H1 (cell line): ENCODE measurements at regions not wholly inside any gene's neighbourhood (a gene's known extent, or its start where the extent isn't known, plus 50 kb on each side); places are given as distances from the start of the nearest gene placed in this dataset.

Source experiments
- CTCF ChIA-PET: fragments of 300-600 bp; sonication (Branson Sonifier 250); formaldehyde crosslinking; loops from one replicate; lab custom pipeline; 2021; ENCODE audit not compliant: partially characterized antibody; lab: Charles Lee
- POLR2A ChIA-PET: fragments of 300-600 bp; sonication (Branson Sonifier 250); formaldehyde crosslinking; loops from one replicate; lab custom pipeline; 2021; ENCODE audit warnings: inconsistent platforms; ENCODE audit not compliant: partially characterized antibody; lab: Charles Lee
- DNase-seq, 2 experiments: peaks; one replicate each; pipeline versions ENCODE4 v3.0.0 to v3.0.0-alpha.2; 2010 to 2022; ENCODE audit warnings: low spot score in 2 of 2, low read depth in 1 of 2, mixed read lengths in 1 of 2
- FAIRE-seq: peaks from 2 replicates; lab custom pipeline; 2011; peaks lifted over from hg19 to GRCh38; lab: Jason Lieb, UNC
- H2AFZ ChIP-seq: 2 replicates; pipeline ENCODE4 v1.8.1; 2012; ENCODE audit warnings: low read length, inconsistent platforms
- H2AK5ac ChIP-seq: 2 replicates; pipeline ENCODE4 v1.6.1; 2013; ENCODE audit warnings: low read depth, low read length
- H2BK120ac ChIP-seq: replicated peaks from 2 replicates; pipeline ENCODE3; 2013; ENCODE audit warnings: low read depth, low read length, inconsistent platforms
- H2BK12ac ChIP-seq: 2 replicates; pipeline ENCODE4 v1.6.1; 2013; ENCODE audit warnings: low read depth, low read length
- H2BK15ac ChIP-seq: 2 replicates; pipeline ENCODE4 v1.6.1; 2013; ENCODE audit warnings: low read length
- H2BK20ac ChIP-seq: 2 replicates; pipeline ENCODE4 v1.6.1; 2013; ENCODE audit warnings: low read length
- H2BK5ac ChIP-seq: 2 replicates; pipeline ENCODE4 v1.6.1; 2013; ENCODE audit warnings: low read depth, low read length
- H3K14ac ChIP-seq: 2 replicates; pipeline ENCODE4 v1.6.1; 2013; ENCODE audit warnings: inconsistent platforms; ENCODE audit not compliant: insufficient read length
- H3K18ac ChIP-seq: 2 replicates; pipeline ENCODE4 v1.6.1; 2013; ENCODE audit warnings: low read length; ENCODE audit errors: extremely low read depth
- H3K23ac ChIP-seq: 2 replicates; pipeline ENCODE4 v1.6.1; 2013; ENCODE audit warnings: inconsistent platforms; ENCODE audit not compliant: insufficient read length
- H3K23me2 ChIP-seq: 2 replicates; pipeline ENCODE4 v1.6.1; 2013; ENCODE audit warnings: low read depth, low read length
- H3K27ac ChIP-seq: 2 replicates; pipeline ENCODE4 v1.6.1; 2011; ENCODE audit warnings: low read depth, low read length, inconsistent platforms
- H3K27me3 ChIP-seq, 4 experiments: replicated peaks in 1 of 4; 1 replicate in 1 of 4; 2 replicates in 3 of 4; pipeline versions ENCODE4 v1.6.1 to v1.8.1; 2011 to 2013; ENCODE audit warnings: low read length in 3 of 4, mild to moderate bottlenecking in 3 of 4, inconsistent platforms in 2 of 4, mixed read lengths in 2 of 4, moderate library complexity in 1 of 4; ENCODE audit not compliant: control insufficient read depth in 3 of 4, insufficient read depth in 3 of 4; ENCODE audit errors: extremely low read depth in 1 of 4
- H3K36me3 ChIP-seq, 4 experiments: 2 replicates each; pipeline versions ENCODE4 v1.6.1 to v1.8.1; 2011 to 2013; ENCODE audit warnings: mild to moderate bottlenecking in 4 of 4, low read length in 3 of 4, moderate library complexity in 2 of 4, control low read depth in 1 of 4, inconsistent platforms in 1 of 4; ENCODE audit not compliant: insufficient read depth in 4 of 4, control insufficient read depth in 2 of 4
- H3K4ac ChIP-seq: replicated peaks from 2 replicates; pipeline ENCODE3; 2013; ENCODE audit warnings: low read length, low read depth, mixed read lengths, inconsistent platforms; ENCODE audit not compliant: insufficient read length
- H3K4me1 ChIP-seq, 4 experiments: replicated peaks in 1 of 4; 1 replicate in 1 of 4; 2 replicates in 3 of 4; pipeline versions ENCODE4 v1.6.1 to v1.8.1; 2011 to 2013; ENCODE audit warnings: low read length in 3 of 4, inconsistent platforms in 2 of 4, mixed read lengths in 1 of 4; ENCODE audit not compliant: insufficient read depth in 4 of 4, control insufficient read depth in 3 of 4
- H3K4me2 ChIP-seq, 2 experiments: 2 replicates each; pipeline versions ENCODE4 v1.6.1 to v1.8.1; 2011 to 2013; ENCODE audit warnings: low read depth in 2 of 2, low read length in 2 of 2, control low read depth in 1 of 2, inconsistent platforms in 1 of 2, mild to moderate bottlenecking in 1 of 2; ENCODE audit not compliant: insufficient read depth in 1 of 2
- H3K4me3 ChIP-seq, 4 experiments: fragments of 200-600, 300-600 bp in 1 of 4; sonication (generic), shearing (Covaris generic), sonication (Bioruptor Twin) in 1 of 4; 2 replicates each; pipeline versions ENCODE4 v1.5.1 to v1.8.1; 2011 to 2016; ENCODE audit warnings: low read length in 4 of 4, low read depth in 3 of 4, control low read depth in 2 of 4, inconsistent platforms in 2 of 4, mild to moderate bottlenecking in 2 of 4, mixed read lengths in 1 of 4, moderate library complexity in 1 of 4; ENCODE audit not compliant: insufficient read depth in 2 of 4; ENCODE audit errors: extremely low read depth in 1 of 4
- H3K56ac ChIP-seq: replicated peaks from 2 replicates; pipeline ENCODE3; 2013; ENCODE audit warnings: low read depth, mild to moderate bottlenecking, mixed read lengths, low read length, inconsistent platforms; ENCODE audit not compliant: insufficient read length
- H3K79me1 ChIP-seq: 2 replicates; pipeline ENCODE4 v1.6.1; 2013; ENCODE audit warnings: low read depth, low read length, control low read depth
- H3K79me2 ChIP-seq, 2 experiments: 2 replicates each; pipeline versions ENCODE4 v1.6.1 to v1.8.1; 2012 to 2013; ENCODE audit warnings: low read length in 2 of 2, mild to moderate bottlenecking in 2 of 2, inconsistent platforms in 1 of 2; ENCODE audit not compliant: insufficient read depth in 2 of 2, control insufficient read depth in 1 of 2
- H3K9ac ChIP-seq, 4 experiments: replicated peaks in 1 of 4; 1 replicate in 1 of 4; 2 replicates in 3 of 4; pipeline versions ENCODE4 v1.6.1 to v1.8.1; 2011 to 2013; ENCODE audit warnings: low read depth in 3 of 4, low read length in 3 of 4, control low read depth in 2 of 4, mild to moderate bottlenecking in 2 of 4, moderate library complexity in 2 of 4, inconsistent platforms in 1 of 4; ENCODE audit errors: extremely low read depth in 1 of 4
- H3K9me3 ChIP-seq, 2 experiments: 2 replicates each; pipeline versions ENCODE4 v1.6.1 to v1.8.1; 2012 to 2013; ENCODE audit warnings: mild to moderate bottlenecking in 2 of 2, moderate library complexity in 2 of 2, control low read depth in 1 of 2, inconsistent platforms in 1 of 2, low read depth in 1 of 2, low read length in 1 of 2, mixed read lengths in 1 of 2; ENCODE audit not compliant: insufficient read depth in 2 of 2
- H4K20me1 ChIP-seq, 2 experiments: replicated peaks in 1 of 2; 2 replicates each; pipeline versions ENCODE3 to v1.8.1; 2011 to 2013; ENCODE audit warnings: inconsistent platforms in 2 of 2, low read length in 2 of 2, mild to moderate bottlenecking in 1 of 2; ENCODE audit not compliant: insufficient read depth in 2 of 2, control insufficient read depth in 1 of 2
- H4K5ac ChIP-seq: 2 replicates; pipeline ENCODE4 v1.6.1; 2013; ENCODE audit warnings: low read length, low read depth, mixed read lengths, inconsistent platforms; ENCODE audit not compliant: insufficient read length
- H4K8ac ChIP-seq: 2 replicates; pipeline ENCODE4 v1.8.0; 2013; ENCODE audit warnings: mild to moderate bottlenecking, moderate library complexity, low read length, inconsistent platforms; ENCODE audit not compliant: insufficient read depth; ENCODE audit errors: extremely low read depth
- H4K91ac ChIP-seq: replicated peaks from 2 replicates; pipeline ENCODE3; 2013; ENCODE audit warnings: low read length, mixed read lengths, inconsistent platforms; ENCODE audit not compliant: insufficient read length
- CBX8 ChIP-seq: fragments of 300-800, 300-1000 bp; sonication (generic); IDR thresholded peaks from 2 replicates; pipeline ENCODE4 v1.7.1; 2016; ENCODE audit warnings: low read depth, low read length, borderline replicate concordance
- CEBPB ChIP-seq: IDR thresholded peaks from 2 replicates; pipeline ENCODE4 v1.6.1; 2012; ENCODE audit warnings: low read depth, low read length
- GABPA ChIP-seq: IDR thresholded peaks from 2 replicates; pipeline ENCODE4 v1.6.1; 2011; ENCODE audit warnings: mild to moderate bottlenecking, low read length, moderate library complexity, borderline replicate concordance; ENCODE audit not compliant: insufficient read depth
- KDM5A ChIP-seq: fragments of 200-600 bp; IDR thresholded peaks from 2 replicates; pipeline ENCODE4 v1.7.1; 2012; ENCODE audit warnings: mild to moderate bottlenecking, low read length, inconsistent platforms, mixed read lengths
- PHF8 ChIP-seq: fragments of 200-600 bp; sonication (generic); conservative IDR thresholded peaks from 2 replicates; pipeline ENCODE4 v1.7.1; 2012; ENCODE audit warnings: low read depth, mild to moderate bottlenecking, inconsistent platforms, low read length, moderate library complexity
- POLR2AphosphoS5 ChIP-seq: IDR thresholded peaks from 2 replicates; pipeline ENCODE4 v1.6.1; 2011; ENCODE audit warnings: low read depth, low read length
- POU5F1 ChIP-seq: IDR thresholded peaks from 2 replicates; pipeline ENCODE4 v1.6.1; 2011; ENCODE audit warnings: low read depth, mild to moderate bottlenecking, low read length, moderate library complexity
- SIN3A ChIP-seq, 2 experiments: IDR thresholded peaks in 1 of 2; conservative IDR thresholded peaks in 1 of 2; 2 replicates each; pipeline ENCODE4 v1.6.1; 2011 to 2012; ENCODE audit warnings: low read length in 2 of 2, improper control_type of control experiment in 1 of 2, low read depth in 1 of 2, mild to moderate bottlenecking in 1 of 2
- SIRT6 ChIP-seq: IDR thresholded peaks from one replicate; pipeline ENCODE4 v1.7.1; 2012; ENCODE audit warnings: low read length, inconsistent platforms
- SRF ChIP-seq: IDR thresholded peaks from 2 replicates; pipeline ENCODE4 v1.6.1; 2011; ENCODE audit warnings: mild to moderate bottlenecking, low read depth, low read length, moderate library complexity
- WGBS, 2 experiments: shearing (Covaris generic) in 1 of 2; methylation state at CpG; one replicate each; pipeline versions ENCODE4 v1.1.6 to v1.1.7; 2013 to 2015; ENCODE audit warnings: low lambda C conversion rate in 2 of 2, mixed read lengths in 2 of 2, inconsistent platforms in 1 of 2, low coverage in 1 of 2, missing lambda C conversion rate in 1 of 2; ENCODE audit not compliant: insufficient replicate concordance in 2 of 2, insufficient coverage in 1 of 2, insufficient read length in 1 of 2; ENCODE audit errors: extremely low coverage in 1 of 2, missing lambda C conversion rate in 1 of 2; 5-methylcytosine and 5-hydroxymethylcytosine counted together

DNA sequence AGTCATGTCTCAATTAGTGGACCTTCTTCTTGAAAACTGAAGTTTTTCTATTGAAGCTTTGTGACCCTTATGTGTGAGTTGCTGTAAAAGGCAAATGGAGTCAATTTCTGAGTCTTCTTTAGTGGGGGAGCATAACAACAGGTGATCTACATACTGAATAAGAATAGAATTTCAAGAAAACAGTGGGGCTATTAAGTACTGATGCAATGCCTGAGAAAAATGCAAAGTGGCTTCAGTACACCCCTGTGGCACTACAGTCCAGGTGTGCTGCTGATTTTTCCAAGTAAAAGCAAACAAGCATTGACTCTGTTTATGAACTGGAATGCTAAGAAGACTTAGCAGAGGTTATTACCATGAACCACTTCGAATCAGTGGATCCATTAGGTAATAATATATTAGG lies 328.0 kb upstream of the PABPC4L start:
- H3K23me2 ChIP-seq = no peaks in the 10 kb centered on the region
- H4K20me1 ChIP-seq = no peaks in the 10 kb centered on the region
- H3K9ac ChIP-seq = no peak overlapping the region
- H2BK12ac ChIP-seq = no peak overlapping the region
- H3K23ac ChIP-seq = no peak overlapping the region
- H2BK20ac ChIP-seq = no peak overlapping the region
- no peaks in the 10 kb centered on the region for H3K27me3 ChIP-seq
- no peak overlapping the region for H2AK5ac ChIP-seq
- TF ChIP-seq KDM5A (no peak), PHF8 (no peak), GABPA (no peak), SRF (no peak), SIN3A (conservative IDR thresholded peaks at IDR 0.05 in 1 of 2, IDR thresholded peaks at IDR 0.05 in 1 of 2; ENCODE audit: low read depth in 1 of 2, low read length in 2 of 2) (no peak), CEBPB (peak; percentile 50; the same call in 1 of the 2 replicates), POU5F1 (0 out of 2 replicates have a peak, but pooled peaks have one; percentile 4), CBX8 (no peak), SIRT6 (no peak), POLR2AphosphoS5 (no peak)
- no peak overlapping the region for H4K8ac ChIP-seq
- 82% methylated on average over 1 of the region's 1 CpG; no CpG with 5 or more reads in 1 of the 2 experiments for WGBS, 2 experiments
- no peak overlapping the region for H4K5ac ChIP-seq
- POLR2A ChIA-PET = no interaction called here
- H3K79me2 ChIP-seq = no peaks in the 10 kb centered on the region
- no peak overlapping the region for H3K4me2 ChIP-seq
- FAIRE-seq (no peak), DNase-seq (no peak)
- no peak overlapping the region for H3K4ac ChIP-seq
- no peak overlapping the region; the same call in 1 of the 2 replicates for H3K27ac ChIP-seq
- no peak overlapping the region for H2BK5ac ChIP-seq
- CTCF ChIA-PET = no interaction called here
- no peak overlapping the region for H3K56ac ChIP-seq
- no peaks in the 10 kb centered on the region for H3K36me3 ChIP-seq
- H3K14ac ChIP-seq = no peak overlapping the region
- no peak overlapping the region for H2BK120ac ChIP-seq
- peaks cover 0 to 6% (median 2%) of the 10 kb centered on the region in 4 experiments; a peak in 3 of 7 replicates for H3K4me1 ChIP-seq
- no peak overlapping the region for H2BK15ac ChIP-seq
- no peaks in the 10 kb centered on the region for H3K79me1 ChIP-seq
- H3K4me3 ChIP-seq = no peak overlapping the region
- H2AFZ ChIP-seq = no peak overlapping the region
- no peaks in the 10 kb centered on the region for H3K9me3 ChIP-seq
- no peak overlapping the region for H3K18ac ChIP-seq
- no peak overlapping the region for H4K91ac ChIP-seq
